ENCODE measurements at regions not wholly inside any gene's neighbourhood (a gene's known extent, or its start where the extent isn't known, plus 50 kb on each side); places are given as distances from the start of the nearest gene placed in this dataset.
"Not testable (repeated sequence)": the region's sequence is repeated elsewhere in the genome, so short reads cannot be mapped to it uniquely, and the experiment has no call there.

DNA sequence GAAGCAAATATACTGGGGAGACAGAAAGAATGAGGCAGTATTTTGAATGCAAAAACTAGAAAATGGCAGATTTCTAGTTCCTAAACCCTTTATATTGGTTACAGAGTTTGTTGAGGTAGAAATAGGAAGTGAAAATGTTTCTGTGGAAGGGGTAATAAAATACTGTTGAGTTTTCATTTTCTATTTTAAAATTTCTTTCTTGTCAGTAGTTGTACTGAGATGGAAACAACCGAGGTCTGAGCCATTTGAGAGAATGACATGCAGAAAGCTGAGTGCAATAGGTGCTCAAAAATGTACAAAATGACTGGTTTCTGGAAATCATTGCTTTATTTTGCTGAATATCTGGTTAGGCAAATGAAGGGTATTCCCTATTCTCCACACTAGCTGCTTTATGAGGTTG is 361.4 kb downstream of the CHL1 start:
- DNase-seq = no peak
- Mint-ChIP-seq H3K36me3 (no peaks in the 10 kb centered on the region), H3K27ac (no peak overlapping the region), H3K4me3 (no peak overlapping the region), H3K9me3 (no peaks in the 10 kb centered on the region), H3K4me1 (no peaks in the 10 kb centered on the region), H3K27me3 (no peaks in the 10 kb centered on the region)

DNA sequence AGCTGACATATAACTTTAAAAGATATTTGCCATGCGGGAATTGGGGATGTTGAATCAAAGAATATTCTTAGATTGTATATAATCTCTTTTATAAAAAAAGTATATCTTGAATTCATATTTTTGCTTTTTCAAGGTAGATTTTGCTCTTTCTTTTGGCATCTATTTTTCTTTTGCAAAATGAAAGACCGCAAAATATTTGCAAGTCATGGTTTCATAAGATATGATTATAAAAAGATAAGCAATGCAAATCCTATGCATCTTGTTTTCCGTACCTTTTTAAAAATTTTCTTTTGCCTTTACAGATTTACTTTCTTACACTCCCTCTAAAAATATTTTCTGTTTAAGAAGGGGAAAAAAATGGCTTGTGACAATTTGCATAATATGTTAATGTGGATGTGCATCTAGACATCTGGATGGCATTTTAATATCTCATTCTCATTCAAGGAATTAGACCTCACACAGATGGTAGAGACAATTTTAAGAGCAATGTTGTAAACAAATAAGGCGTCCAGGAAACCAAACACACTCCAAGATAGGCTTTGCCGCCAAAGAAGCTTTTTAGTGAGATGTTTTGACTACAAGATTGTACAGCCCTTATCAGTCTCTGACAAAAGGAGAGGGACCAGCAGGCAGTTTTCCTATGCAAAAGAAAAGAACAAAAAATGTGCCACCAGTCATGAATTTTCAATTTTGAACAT is 371.1 kb downstream of the CHL1 start:
- Mint-ChIP-seq H3K9me3 (no peaks in the 10 kb centered on the region), H3K4me3 (no peak overlapping the region), H3K4me1 (no peaks in the 10 kb centered on the region), H3K27me3 (no peaks in the 10 kb centered on the region), H3K27ac (no peak overlapping the region), H3K36me3 (no peaks in the 10 kb centered on the region)
- DNase-seq = no peak

- H3K4me3 Mint-ChIP-seq, H3K27me3 Mint-ChIP-seq, H3K36me3 Mint-ChIP-seq, H3K4me1 Mint-ChIP-seq, DNase-seq, H3K27ac Mint-ChIP-seq: not testable (repeated sequence)
- peaks cover 12% of the 10 kb centered on the region for H3K9me3 Mint-ChIP-seq
Measured at GRCh38 chr3:579529-579928, 383.0 kb downstream of the CHL1 start.

- DNase-seq, H3K9me3 Mint-ChIP-seq, H3K36me3 Mint-ChIP-seq, H3K4me1 Mint-ChIP-seq, H3K27me3 Mint-ChIP-seq, H3K4me3 Mint-ChIP-seq, H3K27ac Mint-ChIP-seq: not testable (repeated sequence)
Measured at GRCh38 chr3:589066-589465, 392.5 kb downstream of the CHL1 start.

DNA sequence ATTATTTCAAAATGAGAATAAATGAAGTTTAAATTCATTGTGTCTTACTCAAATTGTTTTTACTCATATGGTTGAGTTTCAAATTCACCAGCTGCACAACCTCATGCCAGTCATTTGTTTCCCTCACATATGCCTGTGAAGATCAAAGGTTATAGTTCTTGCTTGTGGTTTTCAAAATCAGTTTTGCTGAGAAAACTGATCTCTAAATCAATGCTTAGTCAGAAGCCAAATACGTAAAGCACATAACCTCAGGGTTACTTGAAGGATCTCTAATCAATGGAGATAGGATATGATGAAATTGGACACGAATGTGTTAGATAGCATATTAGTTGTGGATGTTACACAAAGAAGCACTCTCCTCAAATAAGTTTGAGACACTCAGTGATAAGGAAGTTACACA is 400.7 kb downstream of the CHL1 start:
- H3K9me3 Mint-ChIP-seq, H3K27ac Mint-ChIP-seq, H3K27me3 Mint-ChIP-seq, DNase-seq, H3K4me1 Mint-ChIP-seq, H3K4me3 Mint-ChIP-seq, H3K36me3 Mint-ChIP-seq: not testable (repeated sequence)

- not testable (repeated sequence) for H3K36me3 Mint-ChIP-seq, DNase-seq, H3K4me3 Mint-ChIP-seq, H3K4me1 Mint-ChIP-seq, H3K27ac Mint-ChIP-seq, H3K27me3 Mint-ChIP-seq, H3K9me3 Mint-ChIP-seq
Measured at GRCh38 chr3:597746-598145, 401.2 kb downstream of the CHL1 start.

- H3K9me3 Mint-ChIP-seq, H3K27me3 Mint-ChIP-seq, DNase-seq, H3K27ac Mint-ChIP-seq, H3K4me1 Mint-ChIP-seq, H3K36me3 Mint-ChIP-seq, H3K4me3 Mint-ChIP-seq: not testable (repeated sequence)
Measured at GRCh38 chr3:607480-607879, 410.9 kb downstream of the CHL1 start.

GRCh38 chr3:621714-622113 is 425.2 kb downstream of the CHL1 start:
- no peak for DNase-seq
- H3K4me1 Mint-ChIP-seq = no peaks in the 10 kb centered on the region
- no peaks in the 10 kb centered on the region for H3K36me3 Mint-ChIP-seq
- H3K9me3 Mint-ChIP-seq = no peaks in the 10 kb centered on the region
- H3K27me3 Mint-ChIP-seq = no peaks in the 10 kb centered on the region
- no peak overlapping the region for H3K27ac Mint-ChIP-seq
- H3K4me3 Mint-ChIP-seq = no peak overlapping the region

DNA sequence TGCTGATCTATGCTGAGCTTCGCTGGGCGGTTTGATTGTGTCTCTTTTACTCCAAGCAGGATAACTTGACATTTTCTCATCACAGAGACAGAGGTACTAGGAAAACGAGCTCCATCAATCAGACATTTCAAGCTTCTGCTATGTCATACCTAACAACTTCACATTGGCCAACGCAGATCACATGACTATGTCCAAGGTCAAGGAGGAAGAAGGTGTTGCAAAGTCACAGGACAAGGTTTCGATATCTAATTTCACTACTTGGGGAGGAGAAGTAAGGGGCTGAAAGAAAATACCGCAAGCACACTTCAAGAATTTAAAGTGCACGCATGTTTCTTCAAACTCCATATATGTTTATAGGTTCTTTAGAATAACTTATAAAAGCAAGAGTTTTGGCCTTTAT is 425.8 kb downstream of the CHL1 start:
- no peak overlapping the region for H3K4me3 Mint-ChIP-seq
- no peaks in the 10 kb centered on the region for H3K36me3 Mint-ChIP-seq
- no peaks in the 10 kb centered on the region for H3K9me3 Mint-ChIP-seq
- no peaks in the 10 kb centered on the region for H3K4me1 Mint-ChIP-seq
- no peak for DNase-seq
- H3K27me3 Mint-ChIP-seq = no peaks in the 10 kb centered on the region
- H3K27ac Mint-ChIP-seq = no peak overlapping the region

DNA sequence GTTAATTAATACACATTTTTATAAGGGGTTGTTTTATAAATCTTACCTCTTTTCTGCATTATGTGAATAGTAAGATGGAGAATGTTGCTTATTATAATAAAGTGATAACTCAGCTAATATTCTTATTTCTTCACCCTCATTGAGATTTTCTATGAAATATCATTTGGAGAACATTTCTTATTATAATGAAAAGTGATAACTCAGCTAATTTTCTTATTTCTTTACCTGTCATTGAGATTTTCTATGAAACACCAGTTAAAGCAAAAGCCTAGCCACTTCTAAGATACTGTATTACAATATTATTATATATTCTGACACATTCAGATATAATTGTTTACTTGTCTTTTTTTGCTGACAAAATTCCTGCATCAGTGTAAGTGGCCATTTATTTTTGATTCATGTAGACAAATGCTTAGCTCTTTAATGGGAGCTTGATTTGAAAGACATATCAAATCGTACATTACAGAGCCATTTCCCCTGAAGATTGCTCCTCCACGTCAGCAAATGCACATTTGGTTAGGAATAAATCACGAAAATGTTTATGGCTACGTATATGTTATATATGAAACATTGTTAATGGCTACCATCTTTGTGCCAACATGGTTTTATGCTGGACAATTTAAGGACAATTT is 427.5 kb downstream of the CHL1 start:
- H3K36me3 Mint-ChIP-seq = no peaks in the 10 kb centered on the region
- H3K4me1 Mint-ChIP-seq = no peaks in the 10 kb centered on the region
- H3K9me3 Mint-ChIP-seq = no peaks in the 10 kb centered on the region
- no peak overlapping the region for H3K27ac Mint-ChIP-seq
- DNase-seq = no peak
- no peaks in the 10 kb centered on the region for H3K27me3 Mint-ChIP-seq
- H3K4me3 Mint-ChIP-seq = no peak overlapping the region

GRCh38 chr3:632571-633170 is 436.1 kb downstream of the CHL1 start:
- Mint-ChIP-seq H3K27me3 (no peaks in the 10 kb centered on the region), H3K4me1 (no peaks in the 10 kb centered on the region), H3K9me3 (no peaks in the 10 kb centered on the region), H3K27ac (no peak overlapping the region), H3K36me3 (no peaks in the 10 kb centered on the region), H3K4me3 (no peak overlapping the region)
- DNase-seq = peak; percentile 17

DNA sequence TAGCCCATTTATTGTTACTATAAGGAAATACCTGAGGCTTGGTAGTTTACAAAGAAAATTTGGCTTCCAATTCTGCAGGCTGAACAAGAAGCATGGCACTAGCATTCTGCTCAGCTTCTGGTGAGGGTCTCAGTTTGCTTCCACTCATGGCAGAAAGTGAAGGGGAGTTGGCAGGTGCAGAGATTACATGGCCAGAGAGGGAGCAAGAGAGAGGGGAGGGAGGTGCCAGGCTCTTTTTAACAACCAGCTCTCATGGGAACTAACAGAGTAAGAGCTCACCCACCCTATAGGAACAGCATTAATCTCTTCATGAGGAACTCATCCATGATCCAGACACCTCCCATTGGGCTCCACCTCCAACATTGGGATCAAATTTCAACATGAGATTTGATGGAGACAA is 437.9 kb downstream of the CHL1 start:
- Mint-ChIP-seq H3K4me1 (no peaks in the 10 kb centered on the region), H3K27ac (no peak overlapping the region), H3K27me3 (no peaks in the 10 kb centered on the region), H3K36me3 (no peaks in the 10 kb centered on the region), H3K4me3 (no peak overlapping the region), H3K9me3 (no peaks in the 10 kb centered on the region)
- no peak for DNase-seq

DNA sequence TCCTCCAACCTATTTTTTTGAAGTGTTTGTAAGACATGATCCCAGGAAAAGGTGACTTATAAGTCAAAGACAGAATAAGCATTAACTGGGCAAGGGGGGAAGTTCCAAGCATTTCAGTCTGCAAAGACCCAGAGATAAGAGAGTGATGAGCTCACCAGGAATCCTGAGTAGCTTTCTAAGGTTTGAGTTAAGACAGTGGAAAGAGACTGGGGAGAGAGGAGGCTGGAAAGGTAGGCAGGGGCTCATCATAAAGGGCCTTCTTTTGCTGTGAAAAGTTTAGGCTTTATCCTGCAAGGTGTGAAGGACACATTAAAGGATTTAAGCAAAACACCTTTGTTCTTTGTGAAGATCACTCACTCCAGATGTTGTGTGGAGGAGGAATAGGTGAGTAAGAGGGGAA is 438.8 kb downstream of the CHL1 start:
- H3K4me1 Mint-ChIP-seq = no peaks in the 10 kb centered on the region
- no peak for DNase-seq
- no peaks in the 10 kb centered on the region for H3K27me3 Mint-ChIP-seq
- H3K4me3 Mint-ChIP-seq = no peak overlapping the region
- no peaks in the 10 kb centered on the region for H3K9me3 Mint-ChIP-seq
- no peaks in the 10 kb centered on the region for H3K36me3 Mint-ChIP-seq
- H3K27ac Mint-ChIP-seq = no peak overlapping the region

GRCh38 chr3:643376-643775 is 446.8 kb downstream of the CHL1 start:
- H3K27ac Mint-ChIP-seq = no peak overlapping the region
- H3K36me3 Mint-ChIP-seq = no peaks in the 10 kb centered on the region
- no peak overlapping the region for H3K4me3 Mint-ChIP-seq
- no peaks in the 10 kb centered on the region for H3K27me3 Mint-ChIP-seq
- no peaks in the 10 kb centered on the region for H3K9me3 Mint-ChIP-seq
- H3K4me1 Mint-ChIP-seq = no peaks in the 10 kb centered on the region
- no peak for DNase-seq

- Mint-ChIP-seq H3K27me3 (no peaks in the 10 kb centered on the region), H3K9me3 (peaks cover 2% of the 10 kb centered on the region), H3K27ac (no peak overlapping the region), H3K4me3 (no peak overlapping the region), H3K4me1 (no peaks in the 10 kb centered on the region), H3K36me3 (no peaks in the 10 kb centered on the region)
- DNase-seq = no peak
Measured at GRCh38 chr3:655824-656223, 437.0 kb upstream of the CNTN6 start.

GRCh38 chr3:661356-661755 is 431.5 kb upstream of the CNTN6 start:
- no peaks in the 10 kb centered on the region for H3K27me3 Mint-ChIP-seq

More at GRCh38 chr3:661356-661755, 431.5 kb upstream of the CNTN6 start:
- Mint-ChIP-seq H3K4me3 (no peak overlapping the region), H3K27ac (no peak overlapping the region), H3K4me1 (no peaks in the 10 kb centered on the region), H3K36me3 (no peaks in the 10 kb centered on the region), H3K9me3 (peaks cover 2% of the 10 kb centered on the region)
- no peak for DNase-seq
